IMR-90 (cell line): ENCODE measurements at regions not wholly inside any gene's neighbourhood (a gene's known extent, or its start where the extent isn't known, plus 50 kb on each side); places are given as distances from the start of the nearest gene placed in this dataset.

Experiments
- ATAC-seq: fragments of 200-7000 bp; cut with Tn5 transposase; 2 replicates; pipeline ENCODE4 v1.9.1; 2020; ENCODE audit warnings: low read depth, mild to moderate bottlenecking, moderate library complexity
- BruUV-seq: library from RNA; stranded (reverse); fragments of 400-500 nt; replicated peaks from 2 replicates; lab custom pipeline; 2021; lab: Mats Ljungman, UMichigan
- CTCF ChIA-PET: fragments of 300-600 bp; formaldehyde crosslinking; extraction: SDS; loops from one replicate; lab custom pipeline; 2021; ENCODE audit warnings: antibody characterized with exemption; lab: Yijun Ruan, JAX
- POLR2A ChIA-PET: fragments of 300-600 bp; sonication (Branson Sonifier 250); formaldehyde crosslinking; loops from one replicate; lab custom pipeline; 2022; ENCODE audit warnings: antibody characterized with exemption; ENCODE audit not compliant: unreplicated experiment; lab: Charles Lee
- DNase-seq: peaks from one replicate; pipeline ENCODE4 v3.0.0; 2013
- H2AFZ ChIP-seq: replicated peaks from 2 replicates; pipeline ENCODE3; 2013; ENCODE audit warnings: low read length, mild to moderate bottlenecking; ENCODE audit not compliant: poor library complexity
- H2AK5ac ChIP-seq: 2 replicates; pipeline ENCODE4 v1.6.1; 2013; ENCODE audit warnings: low read depth, low read length, inconsistent platforms
- H2AK9ac ChIP-seq: replicated peaks from 2 replicates; pipeline ENCODE3; 2013; ENCODE audit warnings: mild to moderate bottlenecking, low read depth, low read length, moderate library complexity; ENCODE audit not compliant: poor library complexity
- H2BK120ac ChIP-seq: 2 replicates; pipeline ENCODE4 v1.6.1; 2013; ENCODE audit warnings: low read depth, low read length, inconsistent platforms
- H2BK15ac ChIP-seq: 3 replicates; pipeline ENCODE4 v1.6.1; 2013; ENCODE audit warnings: low read depth, low read length, inconsistent platforms
- H2BK20ac ChIP-seq: 2 replicates; pipeline ENCODE4 v1.6.1; 2013; ENCODE audit warnings: low read depth, mild to moderate bottlenecking, inconsistent platforms, low read length, moderate library complexity
- H2BK5ac ChIP-seq: 2 replicates; pipeline ENCODE4 v1.6.1; 2013; ENCODE audit warnings: mild to moderate bottlenecking, low read depth, low read length, inconsistent platforms; ENCODE audit not compliant: poor library complexity, severe bottlenecking
- H3K14ac ChIP-seq: replicated peaks from 2 replicates; pipeline ENCODE4 v1.6.1; 2013; ENCODE audit warnings: low read depth, low read length, inconsistent platforms
- H3K18ac ChIP-seq: 2 replicates; pipeline ENCODE4 v1.6.1; 2013; ENCODE audit warnings: low read depth, low read length, control low read depth
- H3K23ac ChIP-seq: 2 replicates; pipeline ENCODE4 v1.6.1; 2013; ENCODE audit warnings: low read depth, low read length, inconsistent platforms
- H3K27ac ChIP-seq: 2 replicates; pipeline ENCODE4 v1.5.1; 2013; ENCODE audit warnings: mild to moderate bottlenecking, control low read depth, low read length; ENCODE audit not compliant: insufficient read depth
- H3K27me3 ChIP-seq: 2 replicates; pipeline ENCODE4 v1.6.1; 2013; ENCODE audit warnings: low read length; ENCODE audit not compliant: control insufficient read depth, insufficient read depth
- H3K36me3 ChIP-seq: 2 replicates; pipeline ENCODE4 v1.6.1; 2013; ENCODE audit warnings: low read length, mixed read lengths; ENCODE audit not compliant: control insufficient read depth, insufficient read depth
- H3K4ac ChIP-seq: 2 replicates; pipeline ENCODE4 v1.6.1; 2013; ENCODE audit warnings: low read depth, low read length, inconsistent platforms
- H3K4me1 ChIP-seq: 2 replicates; pipeline ENCODE4 v1.6.1; 2013; ENCODE audit warnings: low read length, mixed read lengths; ENCODE audit not compliant: control insufficient read depth, insufficient read depth
- H3K4me2 ChIP-seq: 2 replicates; pipeline ENCODE4 v1.6.1; 2013; ENCODE audit warnings: low read depth, mild to moderate bottlenecking, control low read depth, low read length, moderate library complexity
- H3K4me3 ChIP-seq: 2 replicates; pipeline ENCODE4 v1.5.1; 2013; ENCODE audit warnings: low read depth, mild to moderate bottlenecking, control low read depth, low read length, moderate library complexity; ENCODE audit not compliant: insufficient read depth
- H3K56ac ChIP-seq: 2 replicates; pipeline ENCODE4 v1.6.1; 2013; ENCODE audit warnings: low read length, inconsistent platforms; ENCODE audit not compliant: insufficient read depth; ENCODE audit errors: extremely low read depth
- H3K79me1 ChIP-seq, 2 experiments: 2 replicates each; pipeline ENCODE4 v1.6.1; 2013; ENCODE audit warnings: low read length in 2 of 2, inconsistent platforms in 1 of 2, low read depth in 1 of 2
- H3K9ac ChIP-seq: 2 replicates; pipeline ENCODE4 v1.6.1; 2013; ENCODE audit warnings: low read depth, low read length, control low read depth
- H3K9me1 ChIP-seq: 2 replicates; pipeline ENCODE4 v1.6.1; 2013; ENCODE audit warnings: low read length, inconsistent platforms; ENCODE audit not compliant: insufficient read depth
- H3K9me3 ChIP-seq: 2 replicates; pipeline ENCODE4 v1.6.1; 2013; ENCODE audit warnings: low read length; ENCODE audit not compliant: control insufficient read depth, insufficient read depth
- H4K20me1 ChIP-seq: 2 replicates; pipeline ENCODE4 v1.6.1; 2013; ENCODE audit warnings: low read length, inconsistent platforms; ENCODE audit not compliant: insufficient read depth
- H4K5ac ChIP-seq: 2 replicates; pipeline ENCODE4 v1.6.1; 2013; ENCODE audit warnings: mild to moderate bottlenecking, low read depth, low read length, control low read depth
- H4K8ac ChIP-seq, 2 experiments: 2 replicates each; pipeline ENCODE4 v1.6.1; 2013; ENCODE audit warnings: low read depth in 2 of 2, low read length in 2 of 2, control low read depth in 1 of 2, inconsistent platforms in 1 of 2
- H4K91ac ChIP-seq: 2 replicates; pipeline ENCODE4 v1.6.1; 2013; ENCODE audit warnings: low read depth, low read length, inconsistent platforms; ENCODE audit not compliant: insufficient read depth
- MAFK ChIP-seq: IDR thresholded peaks from 2 replicates; pipeline ENCODE4 v1.6.1; 2012; ENCODE audit warnings: low read depth, low read length, improper control_type of control experiment
- MXI1 ChIP-seq: IDR thresholded peaks from 2 replicates; pipeline ENCODE4 v1.6.1; 2012; ENCODE audit warnings: low read depth, mild to moderate bottlenecking, low read length, moderate library complexity, borderline replicate concordance
- SMC3 ChIP-seq: fragments of 150-350 bp; IDR thresholded peaks from 2 replicates; pipeline ENCODE4 v1.6.1; 2016; ENCODE audit warnings: low read depth, mild to moderate bottlenecking, antibody characterized with exemption, low read length, moderate library complexity
- WGBS, 2 experiments: methylation state at CpG; one replicate each; pipeline versions ENCODE4 v1.1.5 to v1.1.7; 2013; ENCODE audit warnings: missing lambda C conversion rate in 2 of 2; ENCODE audit not compliant: insufficient read length in 1 of 2; ENCODE audit errors: extremely low coverage in 2 of 2; 5-methylcytosine and 5-hydroxymethylcytosine counted together
- dilution Hi-C: fragments of 300-500 bp; cut with HindIII; formaldehyde crosslinking; loops from one replicate; pipeline ENCODE4 v1.14.3; 2018; ENCODE audit warnings: low sequenced_read_pairs; ENCODE audit not compliant: unreplicated experiment
- in situ Hi-C: fragments of 300-500 bp; cut with MboI; formaldehyde crosslinking; loops from 3 replicates; pipeline ENCODE4 v1.14.3; 2019; ENCODE audit warnings: low sequenced_read_pairs, inconsistent platforms, mixed read lengths
- intact Hi-C: fragments of 100-400 bp; cut with micrococcal nuclease; formaldehyde crosslinking; loops from 2 replicates; pipeline ENCODE4 v1.10.0; 2022
- TF ChIP-seq, protein P1 (sequence below): conservative IDR thresholded peaks from 2 replicates; pipeline ENCODE4 v1.5.1; 2012; ENCODE audit warnings: mild to moderate bottlenecking, low read depth, low read length, improper control_type of control experiment

DNA sequence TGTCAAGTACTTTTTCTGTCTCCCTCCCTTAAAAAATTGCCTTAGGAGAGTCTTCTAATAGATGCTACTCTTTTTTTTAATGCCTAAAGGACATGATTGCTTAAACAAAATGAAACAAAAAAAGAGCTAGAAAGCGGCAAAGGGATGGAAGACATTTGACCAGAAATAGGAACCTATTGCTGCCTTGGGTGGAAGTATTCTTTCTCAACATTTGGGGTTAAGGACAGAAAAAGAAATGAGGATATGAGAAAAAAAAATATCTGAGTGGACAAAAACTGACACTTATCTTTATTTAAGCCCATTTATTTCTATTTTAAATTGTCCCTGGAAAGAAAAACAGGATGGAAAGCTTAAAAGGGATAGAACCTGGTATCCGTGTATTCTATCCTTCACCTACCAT is 664.9 kb upstream of the CITED2 start:
- Histone ChIP-seq H3K23ac (no peak overlapping the region), H3K4me3 (no peak overlapping the region), H2AFZ (no peak overlapping the region), H2AK9ac (no peak overlapping the region), H2BK5ac (no peak overlapping the region), H3K36me3 (no peaks in the 10 kb centered on the region), H3K4ac (no peak overlapping the region), H4K20me1 (no peaks in the 10 kb centered on the region), H3K4me2 (no peak overlapping the region), H4K91ac (no peak overlapping the region), H3K4me1 (peaks cover 7% of the 10 kb centered on the region), H3K56ac (no peak overlapping the region), H3K79me1 (no peaks in the 10 kb centered on the region), H2BK20ac (no peak overlapping the region), H3K9me1 (no peaks in the 10 kb centered on the region), H3K18ac (no peak overlapping the region), H2BK120ac (no peak overlapping the region), H3K27ac (no peak overlapping the region), H3K9ac (no peak overlapping the region), H2BK15ac (no peak overlapping the region), H3K9me3 (peaks cover 4% of the 10 kb centered on the region; the same call in 1 of the 2 replicates), H4K5ac (no peak overlapping the region), H3K27me3 (no peaks in the 10 kb centered on the region), H3K14ac (no peak overlapping the region), H4K8ac (no peak overlapping the region), H2AK5ac (no peak overlapping the region)
- in situ Hi-C loops (no loop called here), dilution Hi-C loops (no loop called here), intact Hi-C loops (no loop called here)
- no peak for TF ChIP-seq MAFK
- TF ChIP-seq, protein P1, sequence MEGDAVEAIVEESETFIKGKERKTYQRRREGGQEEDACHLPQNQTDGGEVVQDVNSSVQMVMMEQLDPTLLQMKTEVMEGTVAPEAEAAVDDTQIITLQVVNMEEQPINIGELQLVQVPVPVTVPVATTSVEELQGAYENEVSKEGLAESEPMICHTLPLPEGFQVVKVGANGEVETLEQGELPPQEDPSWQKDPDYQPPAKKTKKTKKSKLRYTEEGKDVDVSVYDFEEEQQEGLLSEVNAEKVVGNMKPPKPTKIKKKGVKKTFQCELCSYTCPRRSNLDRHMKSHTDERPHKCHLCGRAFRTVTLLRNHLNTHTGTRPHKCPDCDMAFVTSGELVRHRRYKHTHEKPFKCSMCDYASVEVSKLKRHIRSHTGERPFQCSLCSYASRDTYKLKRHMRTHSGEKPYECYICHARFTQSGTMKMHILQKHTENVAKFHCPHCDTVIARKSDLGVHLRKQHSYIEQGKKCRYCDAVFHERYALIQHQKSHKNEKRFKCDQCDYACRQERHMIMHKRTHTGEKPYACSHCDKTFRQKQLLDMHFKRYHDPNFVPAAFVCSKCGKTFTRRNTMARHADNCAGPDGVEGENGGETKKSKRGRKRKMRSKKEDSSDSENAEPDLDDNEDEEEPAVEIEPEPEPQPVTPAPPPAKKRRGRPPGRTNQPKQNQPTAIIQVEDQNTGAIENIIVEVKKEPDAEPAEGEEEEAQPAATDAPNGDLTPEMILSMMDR, result no peak
- TF ChIP-seq MXI1, result no peak
- TF ChIP-seq SMC3, result no peak
- 100% methylated on average over 1 of the region's 2 CpGs; no CpG with 5 or more reads in 1 of the 2 experiments for WGBS, 2 experiments
- ATAC-seq (no peak), DNase-seq (no peak)
- CTCF ChIA-PET, result interaction anchor here (0.6 kb wide), 2 partner anchors 809 to 1190 kb away, joined by 3 to 4 read pairs; no protein-coding TSS in a partner anchor
- POLR2A ChIA-PET, result no interaction called here
- no TSS peak for BruUV-seq
